ENCODE measurements at regions not wholly inside any gene's neighbourhood (a gene's known extent, or its start where the extent isn't known, plus 50 kb on each side); places are given as distances from the start of the nearest gene placed in this dataset.
"Not testable (repeated sequence)": the region's sequence is repeated elsewhere in the genome, so short reads cannot be mapped to it uniquely, and the experiment has no call there.

DNA sequence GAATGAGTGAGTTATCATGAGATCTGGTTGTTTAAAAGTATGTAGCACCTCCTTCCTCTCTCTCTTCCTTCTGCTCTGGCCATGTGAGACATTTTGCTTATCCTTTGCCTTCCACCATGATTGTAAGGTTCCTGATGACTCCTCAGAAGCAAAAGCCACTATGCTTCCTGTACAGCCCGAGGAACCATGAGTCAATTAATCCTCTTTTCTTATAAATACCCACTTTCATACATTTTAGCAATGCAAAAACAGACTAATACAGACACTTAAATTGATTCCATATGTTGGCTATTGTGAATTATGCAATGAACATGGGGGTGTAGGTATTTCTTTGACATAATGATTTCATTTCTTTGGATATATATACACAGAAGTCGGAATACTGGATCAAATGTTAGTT, 792.8 kb upstream of the EYS start:
- Histone ChIP-seq H2BK5ac (ENCODE audit: low read length) (no peak overlapping the region), H3K9ac (ENCODE audit: low read depth, low read length, poor library complexity) (no peak overlapping the region), H3K27me3 (ENCODE audit: control insufficient read depth in 3 of 3, insufficient read depth in 3 of 3, low read depth in 1 of 3, low read length in 3 of 3) (no peaks in the 10 kb centered on the region), H2BK15ac (ENCODE audit: low read length) (no peak overlapping the region), H3K23ac (ENCODE audit: low read depth, low read length, poor library complexity) (no peak overlapping the region), H3K4me1 (ENCODE audit: control insufficient read depth in 2 of 2, insufficient read depth in 1 of 2, low read depth in 1 of 2, low read length in 2 of 2) (no peaks in the 10 kb centered on the region), H2BK12ac (ENCODE audit: low read length) (no peak overlapping the region), H3K14ac (ENCODE audit: low read length) (no peak overlapping the region), H4K8ac (ENCODE audit: low read depth, low read length) (no peak overlapping the region), H2AK5ac (ENCODE audit: low read depth, low read length) (no peak overlapping the region), H2BK120ac (ENCODE audit: low read depth, low read length) (no peak overlapping the region), H4K91ac (ENCODE audit: low read depth, low read length, poor library complexity) (no peak overlapping the region), H3K9me3 (replicated peaks in 1 of 2; ENCODE audit: control insufficient read depth in 2 of 2, insufficient read depth in 1 of 2, low read depth in 1 of 2, low read length in 2 of 2) (peaks cover 0 to 3% of the 10 kb centered on the region in 2 donors), H3K79me1 (ENCODE audit: low read depth, low read length) (no peaks in the 10 kb centered on the region), H3K18ac (ENCODE audit: low read length) (no peak overlapping the region), H3K4ac (ENCODE audit: low read length) (no peak overlapping the region), H3K36me3 (replicated peaks in 1 of 2; ENCODE audit: control insufficient read depth in 2 of 2, insufficient read depth in 2 of 2, low read length in 2 of 2) (no peaks in the 10 kb centered on the region), H2AFZ (ENCODE audit: low read length) (no peak overlapping the region), H3K27ac (replicated peaks; ENCODE audit: low read length) (no peak overlapping the region), H3K4me2 (ENCODE audit: insufficient read depth, low read length, poor library complexity, severe bottlenecking) (no peak overlapping the region), H3K4me3 (ENCODE audit: low read length in 2 of 2) (no peak overlapping the region)
- no peak for DNase-seq (ENCODE audit: low spot score)
- WGBS, 2 donors (ENCODE audit: extremely low coverage in 2 of 2, insufficient read length in 2 of 2, insufficient replicate concordance in 1 of 2) = no CpG with 5 or more reads among the region's 2 CpGs

DNA sequence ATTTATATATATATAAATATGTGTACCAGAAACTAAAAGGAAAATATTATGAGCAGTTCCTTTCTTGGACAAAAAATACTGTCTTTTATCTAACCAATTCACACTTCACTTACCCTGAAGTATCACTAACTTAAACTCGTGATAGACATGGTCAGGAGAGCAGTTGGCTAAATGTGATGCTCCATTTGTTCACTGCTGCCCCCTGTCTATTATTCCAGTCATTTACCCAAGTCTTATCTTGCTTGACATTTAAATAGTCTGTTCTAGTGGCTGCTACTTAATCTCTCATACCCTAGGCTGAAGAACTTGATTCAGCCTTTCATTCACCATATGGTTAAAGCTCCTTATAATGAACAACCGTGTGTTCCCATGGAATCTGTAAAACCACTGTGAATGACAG, 789.6 kb upstream of the EYS start:
- Histone ChIP-seq H3K9me3 (replicated peaks in 1 of 2; ENCODE audit: control insufficient read depth in 2 of 2, insufficient read depth in 1 of 2, low read depth in 1 of 2, low read length in 2 of 2) (peaks cover 0 to 3% of the 10 kb centered on the region in 2 donors), H3K79me1 (ENCODE audit: low read depth, low read length) (no peaks in the 10 kb centered on the region), H3K18ac (ENCODE audit: low read length) (no peak overlapping the region), H2BK5ac (ENCODE audit: low read length) (no peak overlapping the region), H3K4me1 (ENCODE audit: control insufficient read depth in 2 of 2, insufficient read depth in 1 of 2, low read depth in 1 of 2, low read length in 2 of 2) (no peaks in the 10 kb centered on the region), H2AFZ (ENCODE audit: low read length) (no peak overlapping the region), H3K4me3 (ENCODE audit: low read length in 2 of 2) (no peak overlapping the region), H3K4me2 (ENCODE audit: insufficient read depth, low read length, poor library complexity, severe bottlenecking) (no peak overlapping the region), H3K9ac (ENCODE audit: low read depth, low read length, poor library complexity) (no peak overlapping the region), H2BK12ac (ENCODE audit: low read length) (no peak overlapping the region), H2BK120ac (ENCODE audit: low read depth, low read length) (no peak overlapping the region), H4K8ac (ENCODE audit: low read depth, low read length) (no peak overlapping the region), H4K91ac (ENCODE audit: low read depth, low read length, poor library complexity) (no peak overlapping the region), H3K27ac (replicated peaks; ENCODE audit: low read length) (no peak overlapping the region), H3K4ac (ENCODE audit: low read length) (no peak overlapping the region), H3K36me3 (replicated peaks in 1 of 2; ENCODE audit: control insufficient read depth in 2 of 2, insufficient read depth in 2 of 2, low read length in 2 of 2) (no peaks in the 10 kb centered on the region), H3K14ac (ENCODE audit: low read length) (no peak overlapping the region), H2AK5ac (ENCODE audit: low read depth, low read length) (no peak overlapping the region), H3K23ac (ENCODE audit: low read depth, low read length, poor library complexity) (no peak overlapping the region), H2BK15ac (ENCODE audit: low read length) (no peak overlapping the region), H3K27me3 (ENCODE audit: control insufficient read depth in 3 of 3, insufficient read depth in 3 of 3, low read depth in 1 of 3, low read length in 3 of 3) (no peaks in the 10 kb centered on the region)
- DNase-seq (ENCODE audit: low spot score) = no peak
- WGBS, 2 donors (ENCODE audit: extremely low coverage in 2 of 2, insufficient read length in 2 of 2, insufficient replicate concordance in 1 of 2) = no CpG with 5 or more reads among the region's 2 CpGs

DNA sequence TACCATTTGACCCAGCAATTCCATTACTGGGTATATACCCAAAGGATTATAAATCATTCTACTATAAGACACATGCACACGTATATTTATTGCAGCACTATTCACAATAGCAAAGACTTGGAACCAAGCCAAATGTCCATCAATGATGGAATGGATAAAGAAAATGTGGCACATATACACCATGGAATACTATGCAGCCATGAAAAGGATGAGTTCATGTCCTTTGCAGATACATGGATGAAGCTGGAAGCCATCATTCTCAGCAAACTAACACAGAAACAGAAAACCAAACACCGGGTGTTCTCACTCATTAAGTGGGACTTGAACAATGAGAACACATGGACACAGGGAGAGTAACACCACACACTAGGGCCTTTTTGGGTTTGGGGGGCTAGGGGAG, 787.6 kb upstream of the EYS start:
- no CpG with 5 or more reads among the region's 2 CpGs for WGBS, 2 donors (ENCODE audit: extremely low coverage in 2 of 2, insufficient read length in 2 of 2, insufficient replicate concordance in 1 of 2)
- H3K27ac ChIP-seq (replicated peaks; ENCODE audit: low read length); H3K23ac ChIP-seq (ENCODE audit: low read depth, low read length, poor library complexity); H2BK15ac ChIP-seq (ENCODE audit: low read length); H4K8ac ChIP-seq (ENCODE audit: low read depth, low read length); H3K9ac ChIP-seq (ENCODE audit: low read depth, low read length, poor library complexity); H2AK5ac ChIP-seq (ENCODE audit: low read depth, low read length); H3K9me3 ChIP-seq (replicated peaks in 1 of 2; ENCODE audit: control insufficient read depth in 2 of 2, insufficient read depth in 1 of 2, low read depth in 1 of 2, low read length in 2 of 2); H4K91ac ChIP-seq (ENCODE audit: low read depth, low read length, poor library complexity); H3K36me3 ChIP-seq (replicated peaks in 1 of 2; ENCODE audit: control insufficient read depth in 2 of 2, insufficient read depth in 2 of 2, low read length in 2 of 2); H2BK12ac ChIP-seq (ENCODE audit: low read length); H3K27me3 ChIP-seq (ENCODE audit: control insufficient read depth in 3 of 3, insufficient read depth in 3 of 3, low read depth in 1 of 3, low read length in 3 of 3); H3K4me2 ChIP-seq (ENCODE audit: insufficient read depth, low read length, poor library complexity, severe bottlenecking); H3K14ac ChIP-seq (ENCODE audit: low read length); DNase-seq (ENCODE audit: low spot score); H3K79me1 ChIP-seq (ENCODE audit: low read depth, low read length); H2BK5ac ChIP-seq (ENCODE audit: low read length); H3K18ac ChIP-seq (ENCODE audit: low read length); H3K4me3 ChIP-seq (ENCODE audit: low read length in 2 of 2); H2BK120ac ChIP-seq (ENCODE audit: low read depth, low read length); H3K4ac ChIP-seq (ENCODE audit: low read length); H2AFZ ChIP-seq (ENCODE audit: low read length); H3K4me1 ChIP-seq (ENCODE audit: control insufficient read depth in 2 of 2, insufficient read depth in 1 of 2, low read depth in 1 of 2, low read length in 2 of 2): not testable (repeated sequence)

DNA sequence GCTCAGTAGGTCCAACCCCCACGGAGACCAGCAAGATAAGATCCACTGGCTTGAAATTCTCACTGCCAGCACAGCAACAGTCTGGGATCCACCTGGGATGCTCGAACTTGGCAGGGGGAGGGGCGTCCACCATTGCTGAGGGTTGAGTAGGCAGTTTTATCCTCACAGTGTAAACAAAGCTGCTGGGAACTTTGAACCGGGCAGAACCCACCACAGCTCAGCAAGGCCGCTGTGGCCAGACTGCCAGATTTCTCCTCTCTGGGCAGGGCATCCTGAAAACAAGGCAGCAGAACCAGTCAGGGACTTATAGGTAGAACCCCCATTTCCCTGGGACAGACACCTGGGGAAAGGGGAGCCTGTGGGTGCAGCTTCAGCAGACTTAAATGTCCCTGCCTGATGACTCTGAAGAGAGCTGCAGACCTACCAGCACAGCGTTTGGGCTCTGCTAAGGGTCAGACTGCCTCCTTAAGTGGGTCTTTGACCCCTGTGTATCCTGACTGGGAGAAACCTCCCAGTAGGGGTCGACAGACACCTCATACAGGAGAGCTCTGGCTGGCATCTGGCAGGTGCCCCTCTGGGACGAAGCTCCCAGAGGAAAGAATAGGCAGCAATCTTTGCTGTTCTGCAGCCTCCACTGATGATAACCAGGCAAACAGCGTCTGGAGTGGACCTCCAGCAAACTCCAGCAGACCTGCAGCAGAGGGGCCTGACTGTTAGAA, 782.4 kb upstream of the EYS start:
- Histone ChIP-seq H2BK12ac (ENCODE audit: low read length) (no peak overlapping the region), H3K9me3 (replicated peaks in 1 of 2; ENCODE audit: control insufficient read depth in 2 of 2, insufficient read depth in 1 of 2, low read depth in 1 of 2, low read length in 2 of 2) (peaks cover 0 to 4% of the 10 kb centered on the region in 2 donors), H4K8ac (ENCODE audit: low read depth, low read length) (no peak overlapping the region), H3K18ac (ENCODE audit: low read length) (no peak overlapping the region), H3K9ac (ENCODE audit: low read depth, low read length, poor library complexity) (no peak overlapping the region), H3K36me3 (replicated peaks in 1 of 2; ENCODE audit: control insufficient read depth in 2 of 2, insufficient read depth in 2 of 2, low read length in 2 of 2) (no peaks in the 10 kb centered on the region), H3K14ac (ENCODE audit: low read length) (no peak overlapping the region), H3K27me3 (ENCODE audit: control insufficient read depth in 3 of 3, insufficient read depth in 3 of 3, low read depth in 1 of 3, low read length in 3 of 3) (no peaks in the 10 kb centered on the region), H3K4ac (ENCODE audit: low read length) (no peak overlapping the region), H2BK5ac (ENCODE audit: low read length) (no peak overlapping the region), H2AK5ac (ENCODE audit: low read depth, low read length) (no peak overlapping the region), H3K27ac (replicated peaks; ENCODE audit: low read length) (no peak overlapping the region), H2BK120ac (ENCODE audit: low read depth, low read length) (no peak overlapping the region), H3K79me1 (ENCODE audit: low read depth, low read length) (no peaks in the 10 kb centered on the region), H2BK15ac (ENCODE audit: low read length) (no peak overlapping the region), H2AFZ (ENCODE audit: low read length) (peak overlapping the region; percentile 56), H4K91ac (ENCODE audit: low read depth, low read length, poor library complexity) (no peak overlapping the region), H3K23ac (ENCODE audit: low read depth, low read length, poor library complexity) (no peak overlapping the region), H3K4me2 (ENCODE audit: insufficient read depth, low read length, poor library complexity, severe bottlenecking) (no peak overlapping the region), H3K4me3 (ENCODE audit: low read length in 2 of 2) (no peak overlapping the region), H3K4me1 (ENCODE audit: control insufficient read depth in 2 of 2, insufficient read depth in 1 of 2, low read depth in 1 of 2, low read length in 2 of 2) (no peaks in the 10 kb centered on the region)
- DNase-seq (ENCODE audit: low spot score) = no peak
- WGBS, 2 donors (ENCODE audit: extremely low coverage in 2 of 2, insufficient read length in 2 of 2, insufficient replicate concordance in 1 of 2) = no CpG with 5 or more reads among the region's 9 CpGs

Measured in neuronal stem cell (in vitro differentiated cells).